Fibroblast of upper back skin (primary cell): ENCODE measurements at regions not wholly inside any gene's neighbourhood (a gene's known extent, or its start where the extent isn't known, plus 50 kb on each side); places are given as distances from the start of the nearest gene placed in this dataset.
"Not testable (repeated sequence)": the region's sequence is repeated elsewhere in the genome, so short reads cannot be mapped to it uniquely, and the experiment has no call there.

Experiments
- DNase-seq: peaks from one replicate; pipeline ENCODE4 v3.0.0-alpha.2; 2013

- no peak for DNase-seq
Observed at GRCh38 chr6:44036699-44037101, 90.6 kb downstream of the MRPL14 start.

- no peak for DNase-seq
Observed at GRCh38 chr6:44036196-44036595, 91.1 kb downstream of the MRPL14 start.

GRCh38 chr6:44035621-44036020, 91.6 kb downstream of the MRPL14 start:
- no peak for DNase-seq

GRCh38 chr6:44034931-44035345, 92.3 kb downstream of the MRPL14 start:
- DNase-seq: no peak

GRCh38 chr6:44034391-44034861, 92.8 kb downstream of the MRPL14 start:
- no peak for DNase-seq

GRCh38 chr6:44030812-44031454, 96.3 kb downstream of the MRPL14 start:
- no peak for DNase-seq

GRCh38 chr6:44029444-44030185, 97.6 kb downstream of the MRPL14 start:
- DNase-seq: peak; percentile 74

- peak; percentile 71 for DNase-seq
Observed at GRCh38 chr6:44028789-44029310, 98.4 kb downstream of the MRPL14 start.

GRCh38 chr6:44025226-44025625, 102.0 kb downstream of the MRPL14 start:
- DNase-seq: peak; percentile 28

GRCh38 chr6:44024574-44025219, 102.6 kb downstream of the MRPL14 start:
- peak; percentile 54 for DNase-seq

- DNase-seq: no peak
Observed at GRCh38 chr6:44023586-44024454, 103.4 kb downstream of the MRPL14 start.

GRCh38 chr6:44022671-44023352, 104.4 kb downstream of the MRPL14 start:
- DNase-seq: no peak

GRCh38 chr6:44022296-44022661, 105.0 kb downstream of the MRPL14 start:
- peak; percentile 27 for DNase-seq

GRCh38 chr6:44021589-44022295, 105.5 kb downstream of the MRPL14 start:
- no peak for DNase-seq

- no peak for DNase-seq
Observed at GRCh38 chr6:44020664-44021425, 106.4 kb downstream of the MRPL14 start.

- no peak for DNase-seq
Observed at GRCh38 chr6:44020148-44020547, 107.1 kb downstream of the MRPL14 start.

GRCh38 chr6:44017307-44017706, 109.9 kb downstream of the MRPL14 start:
- DNase-seq: not testable (repeated sequence)

- DNase-seq: peak; percentile 82
Observed at GRCh38 chr6:44016131-44016870, 111.0 kb downstream of the MRPL14 start.

GRCh38 chr6:44012078-44012493, 115.2 kb downstream of the MRPL14 start:
- peak; percentile 100 for DNase-seq
